NB4 (cell line): ENCODE measurements at regions not wholly inside any gene's neighbourhood (a gene's known extent, or its start where the extent isn't known, plus 50 kb on each side); places are given as distances from the start of the nearest gene placed in this dataset.

ENCODE experiments used
- POLR2A ChIP-seq: IDR thresholded peaks from 2 replicates; pipeline ENCODE4 v1.6.1; 2011; ENCODE audit warnings: mild to moderate bottlenecking; ENCODE audit not compliant: insufficient read length; ENCODE audit errors: extremely low read depth
- TF ChIP-seq, protein P1 (sequence below): IDR thresholded peaks from one replicate; pipeline ENCODE4 v1.5.1; 2012; ENCODE audit warnings: low read depth, low read length
- TF ChIP-seq, protein P2 (sequence below): IDR thresholded peaks from 2 replicates; pipeline ENCODE4 v1.6.1; 2011; ENCODE audit warnings: low read depth, low read length

DNA sequence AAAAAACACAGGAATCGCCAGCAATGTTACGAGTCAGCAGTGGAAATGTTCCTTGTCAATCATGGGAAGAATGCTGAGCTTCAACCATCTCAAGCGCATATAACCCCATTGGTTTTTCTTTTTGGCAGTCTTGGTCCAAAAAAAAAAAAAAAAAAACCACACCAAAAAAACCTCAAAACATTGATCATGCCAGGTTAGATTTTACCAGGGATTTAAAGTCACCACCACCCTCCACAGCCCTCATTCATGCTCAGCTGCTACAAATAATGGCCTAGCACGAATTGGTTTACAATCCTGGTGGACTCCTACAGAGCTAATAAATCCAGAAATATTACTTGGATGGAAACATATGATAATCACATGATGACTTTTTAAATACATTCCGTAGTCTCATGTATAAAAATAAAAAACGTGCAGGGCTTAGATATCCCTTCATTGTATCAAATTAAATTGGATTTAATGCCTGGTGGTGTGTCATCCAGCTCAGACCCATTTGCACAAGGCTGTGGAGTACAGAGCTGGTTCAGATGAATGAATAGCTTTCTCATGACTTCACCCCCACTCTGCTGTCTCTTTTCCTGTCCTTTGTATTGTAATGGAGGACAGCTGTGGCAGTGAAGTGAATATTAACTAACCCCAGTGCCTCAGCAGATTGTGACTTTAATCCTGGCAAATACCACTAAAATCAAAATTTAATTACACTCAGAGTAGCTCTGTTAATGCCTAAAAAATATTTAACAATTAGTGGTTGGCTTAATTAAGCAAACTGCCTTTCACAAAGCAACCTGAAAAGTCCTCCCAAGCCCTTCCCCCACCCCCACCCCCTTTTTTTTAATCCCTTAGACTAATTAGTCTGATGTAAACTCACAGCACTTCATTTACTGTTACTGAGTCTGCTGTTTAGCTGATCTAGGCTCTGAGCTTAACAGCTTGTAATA, 626.5 kb upstream of the ZNF608 start:
- TF ChIP-seq, protein P1, sequence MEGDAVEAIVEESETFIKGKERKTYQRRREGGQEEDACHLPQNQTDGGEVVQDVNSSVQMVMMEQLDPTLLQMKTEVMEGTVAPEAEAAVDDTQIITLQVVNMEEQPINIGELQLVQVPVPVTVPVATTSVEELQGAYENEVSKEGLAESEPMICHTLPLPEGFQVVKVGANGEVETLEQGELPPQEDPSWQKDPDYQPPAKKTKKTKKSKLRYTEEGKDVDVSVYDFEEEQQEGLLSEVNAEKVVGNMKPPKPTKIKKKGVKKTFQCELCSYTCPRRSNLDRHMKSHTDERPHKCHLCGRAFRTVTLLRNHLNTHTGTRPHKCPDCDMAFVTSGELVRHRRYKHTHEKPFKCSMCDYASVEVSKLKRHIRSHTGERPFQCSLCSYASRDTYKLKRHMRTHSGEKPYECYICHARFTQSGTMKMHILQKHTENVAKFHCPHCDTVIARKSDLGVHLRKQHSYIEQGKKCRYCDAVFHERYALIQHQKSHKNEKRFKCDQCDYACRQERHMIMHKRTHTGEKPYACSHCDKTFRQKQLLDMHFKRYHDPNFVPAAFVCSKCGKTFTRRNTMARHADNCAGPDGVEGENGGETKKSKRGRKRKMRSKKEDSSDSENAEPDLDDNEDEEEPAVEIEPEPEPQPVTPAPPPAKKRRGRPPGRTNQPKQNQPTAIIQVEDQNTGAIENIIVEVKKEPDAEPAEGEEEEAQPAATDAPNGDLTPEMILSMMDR = no peak
- TF ChIP-seq, protein P2, sequence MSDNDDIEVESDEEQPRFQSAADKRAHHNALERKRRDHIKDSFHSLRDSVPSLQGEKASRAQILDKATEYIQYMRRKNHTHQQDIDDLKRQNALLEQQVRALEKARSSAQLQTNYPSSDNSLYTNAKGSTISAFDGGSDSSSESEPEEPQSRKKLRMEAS = no peak
- no peak for TF ChIP-seq POLR2A
